HPDE6-E6E7 (cell line): ENCODE measurements at regions not wholly inside any gene's neighbourhood (a gene's known extent, or its start where the extent isn't known, plus 50 kb on each side); places are given as distances from the start of the nearest gene placed in this dataset.
"Not testable (repeated sequence)": the region's sequence is repeated elsewhere in the genome, so short reads cannot be mapped to it uniquely, and the experiment has no call there.

Source experiments
- DNase-seq: peaks from one replicate; pipeline ENCODE4 v3.0.0; 2011; ENCODE audit warnings: missing footprints; ENCODE audit errors: extremely low spot score

- no peak for DNase-seq
Observed at GRCh38 chr12:22115711-22116110, 69.7 kb downstream of the CMAS start.

- no peak for DNase-seq
Observed at GRCh38 chr12:22116376-22116775, 70.4 kb downstream of the CMAS start.

- DNase-seq: no peak
Observed at GRCh38 chr12:22117563-22118237, 71.7 kb downstream of the CMAS start.

- no peak for DNase-seq
Observed at GRCh38 chr12:22118238-22118790, 72.3 kb downstream of the CMAS start.

- DNase-seq: no peak
Observed at GRCh38 chr12:22121224-22121623, 75.2 kb downstream of the CMAS start.

GRCh38 chr12:22122359-22122758 lies 76.3 kb downstream of the CMAS start:
- no peak for DNase-seq

- DNase-seq: no peak
Observed at GRCh38 chr12:22124987-22125386, 79.0 kb downstream of the CMAS start.

GRCh38 chr12:22126101-22126500 lies 80.1 kb downstream of the CMAS start:
- DNase-seq: not testable (repeated sequence)

GRCh38 chr12:22126758-22127157 lies 80.7 kb downstream of the CMAS start:
- DNase-seq: no peak

GRCh38 chr12:22130671-22131070 lies 84.7 kb downstream of the CMAS start:
- DNase-seq: peak; percentile 80

- DNase-seq: not testable (repeated sequence)
Observed at GRCh38 chr12:22136604-22137117, 90.6 kb downstream of the CMAS start.
